Trophoblast cell (in vitro differentiated cells and primary cell): ENCODE measurements at regions not wholly inside any gene's neighbourhood (a gene's known extent, or its start where the extent isn't known, plus 50 kb on each side); places are given as distances from the start of the nearest gene placed in this dataset.

Experiments
- DNase-seq, 2 donors: peaks; one replicate each; pipeline ENCODE4 v3.0.0-alpha.2; 2016
- H2AFZ ChIP-seq: 2 replicates; pipeline ENCODE4 v1.6.1; 2013; ENCODE audit warnings: low read length, moderate library complexity, mild to moderate bottlenecking; ENCODE audit not compliant: insufficient read depth, poor library complexity
- H2AK5ac ChIP-seq: 2 replicates; pipeline ENCODE4 v1.6.1; 2013; ENCODE audit warnings: mild to moderate bottlenecking, low read length
- H2BK120ac ChIP-seq: 2 replicates; pipeline ENCODE4 v1.6.1; 2013; ENCODE audit warnings: low read length, mild to moderate bottlenecking, moderate library complexity; ENCODE audit not compliant: insufficient read depth, poor library complexity
- H2BK12ac ChIP-seq: 2 replicates; pipeline ENCODE4 v1.6.1; 2013; ENCODE audit warnings: mild to moderate bottlenecking, low read length, moderate library complexity
- H2BK5ac ChIP-seq: 2 replicates; pipeline ENCODE4 v1.6.1; 2013; ENCODE audit warnings: low read length, low read depth, moderate library complexity, mild to moderate bottlenecking; ENCODE audit not compliant: poor library complexity
- H3K14ac ChIP-seq: 2 replicates; pipeline ENCODE4 v1.6.1; 2013; ENCODE audit warnings: mild to moderate bottlenecking, low read length
- H3K18ac ChIP-seq: 2 replicates; pipeline ENCODE4 v1.6.1; 2013; ENCODE audit warnings: mild to moderate bottlenecking, low read length
- H3K23ac ChIP-seq: 2 replicates; pipeline ENCODE4 v1.6.1; 2013; ENCODE audit warnings: low read length
- H3K27ac ChIP-seq: 2 replicates; pipeline ENCODE4 v1.5.1; 2013; ENCODE audit warnings: low read depth, mild to moderate bottlenecking, inconsistent platforms, low read length, moderate library complexity
- H3K27me3 ChIP-seq: 2 replicates; pipeline ENCODE4 v1.6.1; 2013; ENCODE audit warnings: inconsistent platforms, mild to moderate bottlenecking, low read length, moderate library complexity; ENCODE audit not compliant: insufficient read depth
- H3K36me3 ChIP-seq, 2 experiments: 1 replicate in 1 of 2; 2 replicates in 1 of 2; pipeline ENCODE4 v1.6.1; 2013; ENCODE audit warnings: low read length in 2 of 2, mild to moderate bottlenecking in 2 of 2, moderate library complexity in 1 of 2; ENCODE audit not compliant: insufficient read depth in 2 of 2, control insufficient read depth in 1 of 2
- H3K4ac ChIP-seq: 2 replicates; pipeline ENCODE4 v1.6.1; 2013; ENCODE audit warnings: low read depth, mild to moderate bottlenecking, low read length, moderate library complexity
- H3K4me1 ChIP-seq, 2 experiments: 1 replicate in 1 of 2; 2 replicates in 1 of 2; pipeline ENCODE4 v1.6.1; 2013; ENCODE audit warnings: low read length in 2 of 2, mild to moderate bottlenecking in 2 of 2, moderate library complexity in 1 of 2; ENCODE audit not compliant: insufficient read depth in 2 of 2, control insufficient read depth in 1 of 2
- H3K4me2 ChIP-seq: 2 replicates; pipeline ENCODE4 v1.6.1; 2013; ENCODE audit warnings: inconsistent platforms, mild to moderate bottlenecking, low read length, moderate library complexity
- H3K4me3 ChIP-seq: 2 replicates; pipeline ENCODE4 v1.5.1; 2013; ENCODE audit warnings: mild to moderate bottlenecking, low read depth, low read length, inconsistent platforms
- H3K79me1 ChIP-seq: one replicate; pipeline ENCODE4 v1.6.1; 2013; ENCODE audit warnings: low read length
- H3K79me2 ChIP-seq: 2 replicates; pipeline ENCODE4 v1.6.1; 2013; ENCODE audit warnings: low read length, mild to moderate bottlenecking; ENCODE audit not compliant: control insufficient read depth, insufficient read depth, poor library complexity
- H3K9ac ChIP-seq: 2 replicates; pipeline ENCODE4 v1.6.1; 2013; ENCODE audit warnings: mild to moderate bottlenecking, low read length
- H3K9me3 ChIP-seq: 2 replicates; pipeline ENCODE4 v1.6.1; 2013; ENCODE audit warnings: low read depth, mild to moderate bottlenecking, control low read depth, inconsistent platforms, low read length; ENCODE audit not compliant: insufficient read depth
- H4K12ac ChIP-seq: 2 replicates; pipeline ENCODE4 v1.6.1; 2013; ENCODE audit warnings: low read depth, mild to moderate bottlenecking, low read length, moderate library complexity
- H4K8ac ChIP-seq: 2 replicates; pipeline ENCODE4 v1.6.1; 2013; ENCODE audit warnings: low read depth, mild to moderate bottlenecking, low read length, moderate library complexity
- H4K91ac ChIP-seq: one replicate; pipeline ENCODE4 v1.6.1; 2013; ENCODE audit warnings: low read depth, mild to moderate bottlenecking, low read length, moderate library complexity
- WGBS: extraction: QIAGEN DNeasy Blood & Tissue Kit; methylation state at CpG from one replicate; pipeline ENCODE4 v1.1.7; 2013; ENCODE audit warnings: missing lambda C conversion rate; ENCODE audit not compliant: insufficient read length, insufficient coverage; ENCODE audit errors: extremely low coverage; 5-methylcytosine and 5-hydroxymethylcytosine counted together

- Histone ChIP-seq H3K9ac (no peak overlapping the region), H2BK5ac (no peak overlapping the region), H3K27ac (no peak overlapping the region), H3K4ac (no peak overlapping the region), H4K91ac (no peak overlapping the region), H3K79me1 (no peaks in the 10 kb centered on the region), H2BK120ac (no peak overlapping the region), H3K27me3 (no peaks in the 10 kb centered on the region), H3K14ac (no peak overlapping the region), H3K9me3 (no peaks in the 10 kb centered on the region), H2BK12ac (no peak overlapping the region), H3K79me2 (no peaks in the 10 kb centered on the region), H3K18ac (no peak overlapping the region), H3K4me2 (no peak overlapping the region), H2AFZ (no peak overlapping the region), H3K4me3 (no peak overlapping the region), H2AK5ac (no peak overlapping the region), H4K8ac (no peak overlapping the region), H3K4me1 (no peaks in the 10 kb centered on the region), H4K12ac (no peak overlapping the region), H3K36me3 (no peaks in the 10 kb centered on the region), H3K23ac (no peak overlapping the region)
- DNase-seq: no peak
- no CpG with 5 or more reads among the region's 1 CpG for WGBS
These were observed 484.6 kb downstream of the GALC start for GRCh38 chr14:87508333-87508732.

- H3K9ac ChIP-seq: no peak overlapping the region
- H2AK5ac ChIP-seq: no peak overlapping the region
- H3K9me3 ChIP-seq: no peaks in the 10 kb centered on the region
- peaks cover 0 to 1% of the 10 kb centered on the region in 2 experiments for H3K4me1 ChIP-seq
- no peak overlapping the region for H3K27ac ChIP-seq
- no peak overlapping the region for H4K12ac ChIP-seq
- H3K4me2 ChIP-seq: no peak overlapping the region
- H4K91ac ChIP-seq: no peak overlapping the region
- H3K4me3 ChIP-seq: no peak overlapping the region
- H3K14ac ChIP-seq: no peak overlapping the region
- no peak overlapping the region for H3K4ac ChIP-seq
- H2BK12ac ChIP-seq: no peak overlapping the region
- no peak overlapping the region for H2AFZ ChIP-seq
- H4K8ac ChIP-seq: no peak overlapping the region
- WGBS: no CpG with 5 or more reads among the region's 3 CpGs
- no peak overlapping the region for H3K18ac ChIP-seq
- H3K79me1 ChIP-seq: no peaks in the 10 kb centered on the region
- no peak overlapping the region for H3K23ac ChIP-seq
- H2BK120ac ChIP-seq: no peak overlapping the region
- no peaks in the 10 kb centered on the region for H3K27me3 ChIP-seq
- no peak for DNase-seq
- no peak overlapping the region for H2BK5ac ChIP-seq
- no peaks in the 10 kb centered on the region for H3K79me2 ChIP-seq
- H3K36me3 ChIP-seq: no peaks in the 10 kb centered on the region
These were observed 489.3 kb downstream of the GALC start for GRCh38 chr14:87503711-87504110.

- Histone ChIP-seq H3K9me3 (no peaks in the 10 kb centered on the region), H2AK5ac (no peak overlapping the region), H3K4me1 (peaks cover 1 to 2% of the 10 kb centered on the region in 2 experiments), H3K4ac (no peak overlapping the region), H2BK12ac (no peak overlapping the region), H2BK120ac (no peak overlapping the region), H3K23ac (no peak overlapping the region), H2BK5ac (no peak overlapping the region), H3K27ac (no peak overlapping the region), H3K79me1 (no peaks in the 10 kb centered on the region), H4K91ac (no peak overlapping the region), H3K14ac (no peak overlapping the region), H4K12ac (no peak overlapping the region), H4K8ac (no peak overlapping the region), H3K4me3 (no peak overlapping the region), H3K18ac (no peak overlapping the region), H3K9ac (no peak overlapping the region), H3K27me3 (no peaks in the 10 kb centered on the region), H2AFZ (no peak overlapping the region), H3K36me3 (no peaks in the 10 kb centered on the region), H3K79me2 (no peaks in the 10 kb centered on the region), H3K4me2 (no peak overlapping the region)
- no CpG with 5 or more reads among the region's 3 CpGs for WGBS
- DNase-seq: no peak
These were observed 495.7 kb downstream of the GALC start for GRCh38 chr14:87497301-87497700.

GRCh38 chr14:87494010-87494409, 499.0 kb downstream of the GALC start:
- no peak overlapping the region for H2AFZ ChIP-seq
- no peak overlapping the region for H2BK5ac ChIP-seq
- H3K4me2 ChIP-seq: no peak overlapping the region
- H2BK120ac ChIP-seq: no peak overlapping the region
- no peak overlapping the region for H4K12ac ChIP-seq
- H3K79me1 ChIP-seq: no peaks in the 10 kb centered on the region
- H3K36me3 ChIP-seq: no peaks in the 10 kb centered on the region
- peaks cover 2 to 3% of the 10 kb centered on the region in 2 experiments for H3K4me1 ChIP-seq
- no peak overlapping the region for H2AK5ac ChIP-seq
- H4K8ac ChIP-seq: no peak overlapping the region
- H3K18ac ChIP-seq: no peak overlapping the region
- H3K9me3 ChIP-seq: no peaks in the 10 kb centered on the region
- no peak overlapping the region for H3K23ac ChIP-seq
- no peak overlapping the region for H3K27ac ChIP-seq
- no peak overlapping the region for H3K14ac ChIP-seq
- no peak overlapping the region for H2BK12ac ChIP-seq
- H3K4me3 ChIP-seq: no peak overlapping the region
- no peak overlapping the region for H4K91ac ChIP-seq
- DNase-seq: no peak
- H3K79me2 ChIP-seq: no peaks in the 10 kb centered on the region
- H3K9ac ChIP-seq: no peak overlapping the region
- H3K27me3 ChIP-seq: no peaks in the 10 kb centered on the region
- H3K4ac ChIP-seq: no peak overlapping the region
